ENCODE measurements at regions not wholly inside any gene's neighbourhood (a gene's known extent, or its start where the extent isn't known, plus 50 kb on each side); places are given as distances from the start of the nearest gene placed in this dataset.

DNA sequence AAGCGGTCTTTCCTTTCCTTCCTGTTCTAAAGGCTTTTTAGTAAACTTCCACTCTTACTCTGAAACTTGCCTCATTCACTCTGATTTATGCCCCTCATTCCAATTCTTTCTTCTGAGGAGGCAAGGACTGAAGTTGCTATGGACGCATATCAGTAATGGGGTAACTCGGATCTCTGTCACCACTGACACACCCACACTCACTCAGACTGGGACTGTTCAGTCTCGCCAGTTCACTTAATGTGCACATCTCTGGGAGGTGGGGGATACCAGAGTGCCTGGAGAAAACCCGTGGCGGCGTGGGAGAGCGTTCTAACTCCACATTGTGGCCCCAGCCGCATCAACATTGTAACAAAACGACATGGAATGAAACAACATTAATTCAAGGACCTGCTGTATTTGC is 1139.3 kb upstream of the CELF2 start:
- TF ChIP-seq, protein P1, sequence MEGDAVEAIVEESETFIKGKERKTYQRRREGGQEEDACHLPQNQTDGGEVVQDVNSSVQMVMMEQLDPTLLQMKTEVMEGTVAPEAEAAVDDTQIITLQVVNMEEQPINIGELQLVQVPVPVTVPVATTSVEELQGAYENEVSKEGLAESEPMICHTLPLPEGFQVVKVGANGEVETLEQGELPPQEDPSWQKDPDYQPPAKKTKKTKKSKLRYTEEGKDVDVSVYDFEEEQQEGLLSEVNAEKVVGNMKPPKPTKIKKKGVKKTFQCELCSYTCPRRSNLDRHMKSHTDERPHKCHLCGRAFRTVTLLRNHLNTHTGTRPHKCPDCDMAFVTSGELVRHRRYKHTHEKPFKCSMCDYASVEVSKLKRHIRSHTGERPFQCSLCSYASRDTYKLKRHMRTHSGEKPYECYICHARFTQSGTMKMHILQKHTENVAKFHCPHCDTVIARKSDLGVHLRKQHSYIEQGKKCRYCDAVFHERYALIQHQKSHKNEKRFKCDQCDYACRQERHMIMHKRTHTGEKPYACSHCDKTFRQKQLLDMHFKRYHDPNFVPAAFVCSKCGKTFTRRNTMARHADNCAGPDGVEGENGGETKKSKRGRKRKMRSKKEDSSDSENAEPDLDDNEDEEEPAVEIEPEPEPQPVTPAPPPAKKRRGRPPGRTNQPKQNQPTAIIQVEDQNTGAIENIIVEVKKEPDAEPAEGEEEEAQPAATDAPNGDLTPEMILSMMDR (IDR thresholded peaks at IDR 0.05; ENCODE audit: poor library complexity): no peak
- TF ChIP-seq EZH2 (IDR thresholded peaks at IDR 0.05; ENCODE audit: borderline replicate concordance): no peak
- TF ChIP-seq EZH2phosphoT487 (IDR thresholded peaks at IDR 0.05; ENCODE audit: low read depth, severe bottlenecking, unreplicated experiment): no peak
